GM12878 (cell line): ENCODE measurements at regions not wholly inside any gene's neighbourhood (a gene's known extent, or its start where the extent isn't known, plus 50 kb on each side); places are given as distances from the start of the nearest gene placed in this dataset.

Experiments used
- ATAC-seq: fragments of 200-7000 bp; cut with Tn5 transposase; 3 replicates; pipeline ENCODE4 v1.9.1; 2020; ENCODE audit warnings: mild to moderate bottlenecking, moderate library complexity
- BruUV-seq: library from RNA; stranded (reverse); fragments of 400-500 nt; replicated peaks from 2 replicates; lab custom pipeline; 2021; lab: Mats Ljungman, UMichigan
- CTCF ChIA-PET: fragments of 300-600 bp; sonication (Branson Sonifier 250); formaldehyde crosslinking; extraction: SDS; loops from one replicate; lab custom pipeline; 2021; ENCODE audit warnings: inconsistent platforms; lab: Yijun Ruan, JAX
- POLR2A ChIA-PET: fragments of 350-600 bp; formaldehyde crosslinking; extraction: SDS; loops from one replicate; lab custom pipeline; 2021; ENCODE audit warnings: inconsistent platforms; lab: Charles Lee
- RAD21 ChIA-PET: fragments of 300-600 bp; sonication (Branson Sonifier 250); formaldehyde crosslinking; loops from one replicate; lab custom pipeline; 2023; ENCODE audit warnings: antibody characterized with exemption; ENCODE audit not compliant: unreplicated experiment; lab: Charles Lee
- SMC1A ChIA-PET: fragments of 300-600 bp; sonication (Branson Sonifier 250); formaldehyde crosslinking; loops from one replicate; lab custom pipeline; 2023; ENCODE audit not compliant: unreplicated experiment, uncharacterized antibody; lab: Charles Lee
- DNase-seq: peaks from one replicate; pipeline ENCODE4 v3.0.0-alpha.2; 2011; ENCODE audit warnings: low read depth, low spot score
- FAIRE-seq: peaks from 3 replicates; lab custom pipeline; 2011; peaks lifted over from hg19 to GRCh38; lab: Jason Lieb, UNC
- H2AFZ ChIP-seq: 2 replicates; pipeline ENCODE4 v1.6.0; 2011; ENCODE audit warnings: low read depth, low read length, control low read depth; ENCODE audit not compliant: control insufficient read depth
- H3K27ac ChIP-seq: 2 replicates; pipeline ENCODE4 v1.5.1; 2011; ENCODE audit warnings: control low read depth; ENCODE audit not compliant: control insufficient read depth, insufficient read depth
- H3K27me3 ChIP-seq, 2 experiments: replicated peaks in 1 of 2; 2 replicates each; pipeline versions ENCODE4 v1.6.0 to v1.6.1; 2011; ENCODE audit warnings: low read length in 1 of 2; ENCODE audit not compliant: control insufficient read depth in 2 of 2, insufficient read depth in 2 of 2
- H3K36me3 ChIP-seq, 2 experiments: 2 replicates each; pipeline ENCODE4 v1.5.1; 2011; ENCODE audit warnings: low read length in 1 of 2; ENCODE audit not compliant: control insufficient read depth in 2 of 2, insufficient read depth in 2 of 2
- H3K4me1 ChIP-seq: 2 replicates; pipeline ENCODE4 v1.6.1; 2011; ENCODE audit warnings: mild to moderate bottlenecking, low read length, moderate library complexity, mixed read lengths; ENCODE audit not compliant: control insufficient read depth, insufficient read depth
- H3K4me2 ChIP-seq: 2 replicates; pipeline ENCODE4 v1.6.0; 2011; ENCODE audit warnings: control low read depth; ENCODE audit not compliant: control insufficient read depth, insufficient read depth
- H3K4me3 ChIP-seq: fragments of 200-600 bp; sonication (generic); 2 replicates; pipeline ENCODE4 v1.5.1; 2016
- H3K79me2 ChIP-seq: 2 replicates; pipeline ENCODE4 v1.6.0; 2011; ENCODE audit warnings: low read length; ENCODE audit not compliant: control insufficient read depth, insufficient read depth
- H3K9ac ChIP-seq: 2 replicates; pipeline ENCODE4 v1.8.0; 2011; ENCODE audit warnings: low read length, control low read depth, mixed read lengths; ENCODE audit not compliant: control insufficient read depth, insufficient read depth
- H3K9me3 ChIP-seq: replicated peaks from 3 replicates; pipeline ENCODE4 v1.5.1; 2011; ENCODE audit warnings: mild to moderate bottlenecking, low read length; ENCODE audit not compliant: control insufficient read depth, insufficient read depth
- H4K20me1 ChIP-seq: 2 replicates; pipeline ENCODE4 v1.6.0; 2011; ENCODE audit not compliant: control insufficient read depth, insufficient read depth
- ATF2 ChIP-seq: IDR thresholded peaks from 2 replicates; pipeline ENCODE4 v1.6.1; 2012; ENCODE audit warnings: low read length, inconsistent platforms
- CBX3 ChIP-seq: fragments of 200-600 bp; sonication (generic); IDR thresholded peaks from 2 replicates; pipeline ENCODE4 v1.6.1; 2016; ENCODE audit warnings: low read depth, borderline replicate concordance
- CREB1 ChIP-seq: IDR thresholded peaks from 2 replicates; pipeline ENCODE4 v1.6.1; 2012; ENCODE audit warnings: low read depth, mild to moderate bottlenecking, inconsistent platforms
- E2F8 ChIP-seq: fragments of 450-650 bp; IDR thresholded peaks from 2 replicates; pipeline ENCODE4 v1.6.1; 2018; ENCODE audit warnings: mild to moderate bottlenecking, low read depth, moderate library complexity; ENCODE audit not compliant: partially characterized antibody
- ESRRA ChIP-seq: IDR thresholded peaks from 2 replicates; pipeline ENCODE4 v1.6.1; 2012; ENCODE audit warnings: mild to moderate bottlenecking, low read length, improper control_type of control experiment
- IRF5 ChIP-seq: fragments of 450-650 bp; IDR thresholded peaks from 2 replicates; pipeline ENCODE4 v1.6.1; 2017; ENCODE audit warnings: borderline replicate concordance
- KDM1A ChIP-seq: fragments of 200-600 bp; sonication (generic); IDR thresholded peaks from 2 replicates; pipeline ENCODE4 v1.6.1; 2016; ENCODE audit warnings: borderline replicate concordance
- MTA3 ChIP-seq: IDR thresholded peaks from 2 replicates; pipeline ENCODE4 v1.6.1; 2012; ENCODE audit warnings: low read length, inconsistent platforms, borderline replicate concordance
- NR2C2 ChIP-seq: IDR thresholded peaks from 2 replicates; pipeline ENCODE4 v1.6.1; 2011; ENCODE audit warnings: borderline replicate concordance, low read depth; ENCODE audit not compliant: control insufficient read depth, insufficient read length
- RAD51 ChIP-seq: fragments of 450-650 bp; IDR thresholded peaks from 2 replicates; pipeline ENCODE4 v1.6.1; 2016; ENCODE audit warnings: moderate library complexity, mild to moderate bottlenecking, inconsistent platforms
- RUNX3 ChIP-seq: IDR thresholded peaks from 2 replicates; pipeline ENCODE4 v1.6.1; 2012; ENCODE audit warnings: low read length, inconsistent platforms
- SIN3A ChIP-seq: IDR thresholded peaks from 2 replicates; pipeline ENCODE4 v1.6.1; 2012; ENCODE audit warnings: low read depth, low read length, improper control_type of control experiment
- STAT3 ChIP-seq: IDR thresholded peaks from 2 replicates; pipeline ENCODE4 v1.6.1; 2011; ENCODE audit warnings: low read depth, low read length, improper control_type of control experiment
- SUPT20H ChIP-seq: IDR thresholded peaks from 2 replicates; pipeline ENCODE4 v1.6.1; 2011; ENCODE audit warnings: low read depth, mild to moderate bottlenecking, low read length, moderate library complexity, borderline replicate concordance; ENCODE audit not compliant: control insufficient read depth
- USF2 ChIP-seq: IDR thresholded peaks from 2 replicates; pipeline ENCODE4 v1.6.1; 2011; ENCODE audit warnings: low read depth, low read length, improper control_type of control experiment, borderline replicate concordance
- WGBS: methylation state at CpG from one replicate; pipeline ENCODE4 v1.1.6; 2016; ENCODE audit warnings: low lambda C conversion rate; ENCODE audit not compliant: insufficient replicate concordance, insufficient coverage; ENCODE audit errors: missing lambda C conversion rate; 5-methylcytosine and 5-hydroxymethylcytosine counted together
- in situ Hi-C: fragments of 300-500 bp; cut with MboI; formaldehyde crosslinking; loops from 9 replicates; pipeline ENCODE4 v1.14.3; 2018; ENCODE audit warnings: mixed read lengths
- intact Hi-C: fragments of 100-400 bp; cut with micrococcal nuclease; formaldehyde crosslinking; loops from one replicate; pipeline ENCODE4 v1.14.2; 2022; ENCODE audit not compliant: unreplicated experiment

- no peak for TF ChIP-seq ATF2
- TF ChIP-seq, all 136 proteins: peak for 0
These were observed 458.7 kb upstream of the EEF2KMT start (continued) for GRCh38 chr16:5556158-5556810.

GRCh38 chr16:5551909-5552308, 454.3 kb upstream of the EEF2KMT start:
- Histone ChIP-seq H3K4me2 (no peak overlapping the region), H4K20me1 (no peaks in the 10 kb centered on the region), H3K4me1 (no peaks in the 10 kb centered on the region), H3K79me2 (no peaks in the 10 kb centered on the region), H3K9me3 (no peaks in the 10 kb centered on the region), H3K27ac (no peak overlapping the region), H3K9ac (no peak overlapping the region), H3K4me3 (no peak overlapping the region), H3K36me3 (no peaks in the 10 kb centered on the region), H3K27me3 (no peaks in the 10 kb centered on the region), H2AFZ (no peak overlapping the region)
- DNase-seq (no peak), FAIRE-seq (no peak), ATAC-seq (no peak)
- SMC1A ChIA-PET: no interaction called here
- 69% methylated on average over 7 of the region's 7 CpGs for WGBS
- CTCF ChIA-PET: no interaction called here
- no TSS peak for BruUV-seq
- in situ Hi-C loops: no loop called here
- intact Hi-C loops: no loop called here
- POLR2A ChIA-PET: no interaction called here
- RAD21 ChIA-PET: no interaction called here
- TF ChIP-seq E2F8 (no peak), IRF5 (no peak), ESRRA (no peak), ATF2 (no peak), USF2 (no peak), RUNX3 (no peak), CBX3 (no peak), NR2C2 (no peak), SIN3A (no peak), RAD51 (no peak), MTA3 (no peak), SUPT20H (no peak), CREB1 (no peak), KDM1A (no peak), STAT3 (no peak)
